HG02798 (cell line): ENCODE measurements at regions not wholly inside any gene's neighbourhood (a gene's known extent, or its start where the extent isn't known, plus 50 kb on each side); places are given as distances from the start of the nearest gene placed in this dataset.

Experiments used
- ATAC-seq: cut with Tn5 transposase; IDR thresholded peaks from one replicate; pipeline ENCODE4 v1.9.1; 2021; ENCODE audit warnings: mild to moderate bottlenecking; ENCODE audit not compliant: unreplicated experiment, poor library complexity

- no peak for ATAC-seq
These were observed 309.2 kb downstream of the SNX13 start for GRCh38 chr7:17631061-17631460.

- ATAC-seq = no peak
These were observed 307.9 kb downstream of the SNX13 start for GRCh38 chr7:17632384-17632783.

GRCh38 chr7:17633067-17633466, 307.2 kb downstream of the SNX13 start:
- no peak for ATAC-seq

- no peak for ATAC-seq
These were observed 301.6 kb downstream of the SNX13 start for GRCh38 chr7:17638727-17639126.

- ATAC-seq = peak; percentile 68
These were observed 299.4 kb downstream of the SNX13 start for GRCh38 chr7:17640730-17641377.

- ATAC-seq = no peak
These were observed 294.8 kb downstream of the SNX13 start for GRCh38 chr7:17645500-17645899.

GRCh38 chr7:17646253-17646956, 293.9 kb downstream of the SNX13 start:
- no peak for ATAC-seq

DNA sequence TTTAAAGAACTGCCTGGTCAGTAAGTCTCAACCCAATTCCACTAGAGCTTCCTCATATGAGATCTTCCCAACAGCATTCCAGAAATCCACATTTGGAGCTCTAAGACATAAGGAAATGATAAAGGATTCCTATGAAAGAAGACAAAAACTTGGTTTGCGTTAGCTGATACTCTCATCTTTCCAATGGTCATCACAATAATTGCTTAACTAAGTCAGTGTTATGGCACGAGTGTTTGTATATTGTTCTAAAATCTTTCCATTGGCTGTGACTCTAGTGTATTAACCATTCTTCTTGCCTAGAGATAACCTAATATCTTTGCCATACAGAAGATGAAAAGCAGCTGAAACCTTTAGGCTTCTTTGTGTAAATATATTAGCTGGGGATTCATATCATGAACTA, 289.0 kb downstream of the SNX13 start:
- ATAC-seq = no peak

GRCh38 chr7:17651863-17652385, 288.4 kb downstream of the SNX13 start:
- ATAC-seq = no peak

- peak; percentile 34 for ATAC-seq
These were observed 285.4 kb downstream of the SNX13 start for GRCh38 chr7:17654940-17655339.

- no peak for ATAC-seq
These were observed 281.2 kb downstream of the SNX13 start for GRCh38 chr7:17659126-17659525.

- no peak for ATAC-seq
These were observed 280.2 kb downstream of the SNX13 start for GRCh38 chr7:17660116-17660515.

DNA sequence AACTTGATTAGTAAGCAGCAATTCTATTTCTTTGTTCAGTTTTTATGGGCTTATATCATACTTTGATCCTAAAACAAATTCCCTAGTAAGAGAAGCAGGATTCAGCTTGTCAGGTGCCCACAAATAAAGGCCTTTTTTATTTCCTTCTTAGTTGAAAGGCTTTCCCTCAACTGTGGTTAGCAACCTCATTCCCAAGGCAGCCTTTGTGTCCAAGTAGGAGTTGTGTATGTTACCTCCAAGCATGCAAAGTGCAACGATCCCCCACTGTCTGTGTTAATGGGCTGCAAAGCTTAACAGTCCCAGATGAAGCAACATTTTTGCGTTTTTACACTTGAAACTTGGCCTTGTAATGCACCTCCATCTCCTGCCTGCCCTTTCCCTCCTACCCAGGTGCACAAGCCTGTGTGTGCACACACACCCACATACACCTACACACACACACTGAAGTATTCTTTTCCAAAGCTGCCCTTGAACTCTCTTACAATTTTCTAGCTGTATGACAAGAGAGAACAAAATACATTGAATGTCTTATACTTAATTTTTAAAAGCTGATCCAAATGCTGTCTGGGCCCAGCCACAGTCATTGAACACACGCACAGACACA, 278.2 kb downstream of the SNX13 start:
- no peak for ATAC-seq

GRCh38 chr7:17663061-17663675, 277.1 kb downstream of the SNX13 start:
- ATAC-seq = no peak

GRCh38 chr7:17665029-17665428, 275.3 kb downstream of the SNX13 start:
- no peak for ATAC-seq

- ATAC-seq = peak; percentile 70
These were observed 272.2 kb downstream of the SNX13 start for GRCh38 chr7:17668122-17668521.

DNA sequence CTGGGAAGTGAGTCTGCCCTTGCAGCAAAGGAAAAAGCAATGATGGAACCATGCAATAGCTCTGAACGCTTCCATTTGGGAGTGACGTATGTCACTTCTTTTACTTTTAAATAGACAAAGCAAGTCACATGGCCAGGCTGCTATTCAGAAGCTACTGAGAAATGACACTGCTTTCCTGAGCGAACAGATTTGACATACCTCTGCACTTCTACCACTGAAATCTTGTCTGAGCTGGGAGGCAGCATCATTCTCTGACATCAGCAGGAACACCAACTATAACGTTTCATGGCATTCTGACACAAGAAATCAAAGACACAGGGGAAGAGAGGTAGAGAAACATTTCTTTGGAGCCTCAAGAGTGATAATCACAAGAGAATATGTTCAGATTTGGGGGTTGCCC, 271.1 kb downstream of the SNX13 start:
- no peak for ATAC-seq

DNA sequence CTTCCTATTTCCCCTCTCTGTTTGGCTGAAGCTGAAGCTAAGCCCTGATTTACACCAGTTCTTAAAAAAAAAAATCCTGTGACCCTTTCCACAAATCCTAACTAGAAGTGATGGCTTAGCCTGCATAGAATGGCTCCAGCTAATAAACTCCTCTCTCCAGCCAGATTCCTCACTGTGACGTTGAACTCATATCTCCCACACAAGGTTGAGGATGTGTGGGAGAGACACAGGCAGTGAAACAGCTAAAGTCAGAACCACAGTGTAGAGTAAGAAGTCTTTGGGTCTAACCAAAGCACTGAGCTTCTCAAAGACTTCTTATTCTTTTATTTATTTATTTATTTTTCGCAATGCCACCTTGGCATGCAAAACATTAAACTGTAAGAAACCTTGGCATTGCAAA, 268.3 kb downstream of the SNX13 start:
- ATAC-seq = no peak

DNA sequence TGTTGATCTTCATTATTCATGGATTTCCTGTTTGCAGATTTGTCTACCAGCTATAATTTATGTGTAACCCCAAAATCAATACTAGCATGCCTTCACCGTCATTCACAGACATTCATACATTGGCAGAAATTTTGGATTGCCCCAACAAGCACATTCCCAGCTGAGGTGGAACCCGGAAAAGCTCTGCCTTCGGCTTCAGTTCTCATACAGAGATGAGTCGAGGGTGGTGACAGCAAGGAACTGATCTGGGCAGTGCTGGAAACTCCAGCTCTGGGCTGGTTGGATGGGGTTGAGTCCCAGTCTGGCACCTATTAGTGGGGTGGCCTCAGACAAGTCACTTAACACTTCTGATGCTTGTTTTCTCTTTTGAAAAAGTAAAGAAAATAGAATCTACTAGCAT, 267.5 kb downstream of the SNX13 start:
- ATAC-seq = no peak

DNA sequence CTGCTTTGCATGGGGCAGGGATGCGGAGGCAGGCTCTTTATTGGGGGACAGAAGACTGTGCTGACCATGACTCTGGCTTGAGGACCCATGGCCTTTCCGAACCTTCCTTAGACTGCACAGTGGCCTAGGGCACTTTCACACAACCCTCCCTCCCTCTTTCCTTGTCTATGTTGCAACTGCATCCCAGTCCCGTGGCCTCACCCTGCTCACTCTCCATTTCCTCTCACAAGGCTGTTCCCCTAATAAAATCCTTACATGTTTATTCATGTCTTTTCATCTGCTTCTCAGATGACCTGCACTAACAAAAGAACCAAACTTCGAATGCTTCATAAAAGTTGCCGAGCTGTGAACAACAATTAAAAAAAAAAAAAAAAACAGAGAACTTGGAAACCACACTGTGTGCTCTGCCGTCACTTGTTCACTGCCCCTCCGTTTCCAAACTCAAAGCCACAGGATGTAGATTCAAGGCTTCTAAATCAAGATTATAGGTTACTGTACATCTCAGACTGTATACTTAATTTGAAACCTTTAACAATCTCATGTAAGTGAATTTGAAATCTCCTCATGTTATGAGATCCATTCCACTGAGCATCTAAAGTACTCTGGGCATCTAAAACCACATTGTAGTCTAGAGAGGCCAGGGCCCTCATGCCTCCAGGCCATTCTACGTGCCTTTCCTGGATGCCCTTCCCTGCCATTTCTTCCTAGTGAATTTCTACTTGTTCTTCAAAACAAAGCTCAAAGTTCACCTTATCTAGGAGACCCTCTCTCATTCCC, 265.9 kb downstream of the SNX13 start:
- ATAC-seq = no peak
